Spleen (tissue), 11 donors: ENCODE measurements at regions not wholly inside any gene's neighbourhood (a gene's known extent, or its start where the extent isn't known, plus 50 kb on each side); places are given as distances from the start of the nearest gene placed in this dataset.

Source experiments
- DNase-seq: peaks from one replicate; pipeline ENCODE4 v3.0.0-alpha.2; 2020
- H3K27ac ChIP-seq, 8 donors: fragments of 200-600 bp; sonication (generic) in 7 of 8; 1 replicate in 4 of 8; 2 replicates in 4 of 8; pipeline versions ENCODE4 v1.5.0 to v1.8.0; 2016 to 2021; ENCODE audit warnings: inconsistent platforms in 4 of 8, mild to moderate bottlenecking in 4 of 8, moderate library complexity in 1 of 8
- H3K27me3 ChIP-seq, 7 donors: fragments of 200-600 bp; sonication (generic) in 6 of 7; replicated peaks in 1 of 7; 1 replicate in 4 of 7; 2 replicates in 3 of 7; pipeline versions ENCODE4 v1.5.0 to v1.8.0; 2016 to 2021; ENCODE audit warnings: inconsistent platforms in 3 of 7, mild to moderate bottlenecking in 1 of 7
- H3K36me3 ChIP-seq, 6 donors: fragments of 200-600 bp; sonication (generic) in 5 of 6; 1 replicate in 4 of 6; 2 replicates in 2 of 6; pipeline versions ENCODE4 v1.5.0 to v1.8.0; 2016 to 2021; ENCODE audit warnings: inconsistent platforms in 2 of 6
- H3K4me1 ChIP-seq, 6 donors: fragments of 200-600 bp; sonication (generic) in 5 of 6; 1 replicate in 3 of 6; 2 replicates in 3 of 6; pipeline versions ENCODE4 v1.5.0 to v1.8.0; 2016 to 2021; ENCODE audit warnings: inconsistent platforms in 3 of 6
- H3K4me3 ChIP-seq, 8 donors: fragments of 200-600 bp; sonication (generic) in 7 of 8; 1 replicate in 4 of 8; 2 replicates in 4 of 8; pipeline versions ENCODE4 v1.5.0 to v1.8.0; 2016 to 2021; ENCODE audit warnings: inconsistent platforms in 4 of 8, mild to moderate bottlenecking in 4 of 8, moderate library complexity in 2 of 8
- H3K9me3 ChIP-seq, 8 donors: fragments of 200-600 bp; sonication (generic) in 7 of 8; 1 replicate in 4 of 8; 2 replicates in 4 of 8; pipeline versions ENCODE4 v1.5.0 to v1.8.0; 2016 to 2021; ENCODE audit warnings: inconsistent platforms in 4 of 8
- POLR2A ChIP-seq, 3 donors: fragments of 450-650 bp; IDR thresholded peaks; one replicate each; pipeline ENCODE4 v1.5.1; 2017; ENCODE audit warnings: antibody characterized with exemption in 3 of 3, mild to moderate bottlenecking in 1 of 3
- POLR2AphosphoS5 ChIP-seq, 3 donors: sonication (generic); formaldehyde crosslinking; IDR thresholded peaks; one replicate each; pipeline ENCODE4 v1.5.1; 2017; ENCODE audit warnings: antibody characterized with exemption in 3 of 3
- whole genome bisulfite sequencing, 5 donors: extraction: QIAGEN DNeasy Blood & Tissue Kit in 3 of 5; methylation state at CpG; one replicate each; pipeline versions ENCODE4 v1.1.5 to v1.1.7; 2013 to 2018; 5-methylcytosine and 5-hydroxymethylcytosine counted together
- intact Hi-C: fragments of 100-400 bp; cut with DNase I; formaldehyde crosslinking; loops from one replicate; pipeline ENCODE4 v1.15.0; 2023; ENCODE audit warnings: low total_unique reads
- TF ChIP-seq, protein P1 (sequence below), 11 experiments: fragments of 200-600 bp in 7 of 11; fragments of 450-650 bp in 4 of 11; sonication (generic) in 4 of 11; IDR thresholded peaks in 8 of 11; conservative IDR thresholded peaks in 3 of 11; 1 replicate in 7 of 11; 2 replicates in 4 of 11; pipeline versions ENCODE4 v1.4.0 to v1.8.0; 2016 to 2021; ENCODE audit warnings: antibody characterized with exemption in 11 of 11, inconsistent platforms in 4 of 11, mild to moderate bottlenecking in 1 of 11
- donor health status: healthy with polysubstance abuse.
- donor health status: DM: no; HTN: no; CAD: no; lungs with moderate emphysema.
- donor health status: DM: no; HTN: no; CAD: no.
- donor health status: Bipolar disorder and iron deficiency.
- donor health status: healthy.
- donor health status: DM: no; HTN: no; CAD: no.
- donor health status: DM: yes; HTN: yes; CAD: no.

DNA sequence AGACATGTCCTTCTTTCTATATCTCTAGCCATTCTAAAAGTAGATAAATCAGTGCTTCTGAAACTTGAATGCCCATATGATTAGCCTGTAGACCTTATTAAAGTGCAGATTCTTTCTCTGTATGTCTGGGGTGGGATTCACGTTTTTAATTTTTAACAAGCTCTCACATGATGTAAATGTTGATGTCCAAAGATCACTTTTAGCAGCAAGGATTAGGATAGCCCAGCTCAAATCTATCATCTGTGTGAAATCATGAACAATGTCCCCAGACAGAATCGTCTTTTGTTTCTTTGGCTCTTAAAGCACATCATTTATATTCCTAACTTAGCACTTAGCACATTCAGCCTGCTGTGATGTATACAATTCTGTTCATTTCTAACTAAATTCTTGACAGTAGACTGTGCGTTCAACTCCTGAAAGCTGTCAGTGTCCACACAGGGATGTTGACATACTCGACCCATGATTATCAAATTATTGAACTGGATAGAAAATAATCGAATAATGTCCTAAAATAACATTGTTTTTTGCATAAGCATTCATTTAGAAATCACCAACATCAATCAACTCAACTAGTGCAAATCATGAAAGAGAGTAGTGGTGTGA is 102.1 kb upstream of the MLIP start:
- DNase-seq: no peak
- Histone ChIP-seq H3K27me3 (no peaks in the 10 kb centered on the region), H3K4me1 (no peaks in the 10 kb centered on the region), H3K9me3 (no peaks in the 10 kb centered on the region), H3K4me3 (no peak overlapping the region), H3K27ac (no peak overlapping the region), H3K36me3 (no peaks in the 10 kb centered on the region)
- TF ChIP-seq POLR2A (IDR thresholded peaks at IDR 0.05) (no peak), POLR2AphosphoS5 (IDR thresholded peaks at IDR 0.05) (no peak)
- TF ChIP-seq, protein P1, sequence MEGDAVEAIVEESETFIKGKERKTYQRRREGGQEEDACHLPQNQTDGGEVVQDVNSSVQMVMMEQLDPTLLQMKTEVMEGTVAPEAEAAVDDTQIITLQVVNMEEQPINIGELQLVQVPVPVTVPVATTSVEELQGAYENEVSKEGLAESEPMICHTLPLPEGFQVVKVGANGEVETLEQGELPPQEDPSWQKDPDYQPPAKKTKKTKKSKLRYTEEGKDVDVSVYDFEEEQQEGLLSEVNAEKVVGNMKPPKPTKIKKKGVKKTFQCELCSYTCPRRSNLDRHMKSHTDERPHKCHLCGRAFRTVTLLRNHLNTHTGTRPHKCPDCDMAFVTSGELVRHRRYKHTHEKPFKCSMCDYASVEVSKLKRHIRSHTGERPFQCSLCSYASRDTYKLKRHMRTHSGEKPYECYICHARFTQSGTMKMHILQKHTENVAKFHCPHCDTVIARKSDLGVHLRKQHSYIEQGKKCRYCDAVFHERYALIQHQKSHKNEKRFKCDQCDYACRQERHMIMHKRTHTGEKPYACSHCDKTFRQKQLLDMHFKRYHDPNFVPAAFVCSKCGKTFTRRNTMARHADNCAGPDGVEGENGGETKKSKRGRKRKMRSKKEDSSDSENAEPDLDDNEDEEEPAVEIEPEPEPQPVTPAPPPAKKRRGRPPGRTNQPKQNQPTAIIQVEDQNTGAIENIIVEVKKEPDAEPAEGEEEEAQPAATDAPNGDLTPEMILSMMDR (IDR thresholded peaks at IDR 0.05 in 8 of 11, conservative IDR thresholded peaks at IDR 0.05 in 3 of 11): no peak
- intact Hi-C loops: no loop called here
- WGBS, 5 donors: 72 to 85% (median 77%) methylated on average over 5 of the region's 5 CpGs

DNA sequence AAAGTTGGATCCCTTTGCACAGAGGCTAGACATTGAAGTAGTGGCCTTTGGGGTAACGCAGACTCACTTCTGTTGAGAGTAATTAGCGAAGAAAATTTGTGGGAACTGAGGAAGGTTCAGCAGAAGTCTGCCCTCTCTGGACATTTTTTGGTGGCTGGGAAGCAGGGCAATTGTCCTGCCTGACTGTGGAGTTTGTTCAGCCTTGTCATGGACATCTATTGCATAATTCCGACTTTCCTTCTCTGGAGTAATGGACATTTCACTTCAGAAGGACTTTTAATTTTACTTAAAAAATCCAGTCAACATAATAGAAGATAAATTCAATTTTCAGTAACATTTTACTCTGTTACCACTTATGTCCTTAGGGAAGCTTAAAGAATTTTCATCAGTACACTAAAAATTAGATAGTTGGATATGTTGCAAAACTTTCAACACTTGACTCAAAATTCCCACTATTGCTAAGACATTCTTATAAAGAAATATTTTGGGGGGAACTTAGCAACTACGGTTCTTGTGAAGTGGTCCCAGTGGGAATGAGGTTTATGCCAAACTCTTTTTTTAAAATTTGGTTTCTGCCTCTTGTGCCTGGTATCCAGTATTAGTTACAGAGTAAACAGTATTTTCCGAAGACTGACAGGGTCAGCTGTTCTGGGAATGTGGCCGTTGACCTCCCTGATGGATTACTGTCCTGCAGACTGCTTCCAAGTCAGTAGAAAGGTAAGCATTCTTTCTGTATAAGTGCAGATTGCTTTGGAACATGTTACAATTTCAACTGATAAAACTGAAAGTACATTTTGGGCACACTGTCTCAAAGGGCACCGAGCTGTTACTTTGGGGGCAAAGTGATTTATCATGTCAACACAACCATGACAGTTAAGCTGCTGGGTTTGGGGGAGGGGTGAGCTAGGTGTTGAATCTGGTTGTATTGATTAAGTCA is 100.6 kb upstream of the MLIP start:
- Histone ChIP-seq H3K27ac (no peak overlapping the region), H3K4me3 (no peak overlapping the region), H3K36me3 (no peaks in the 10 kb centered on the region), H3K27me3 (no peaks in the 10 kb centered on the region), H3K4me1 (no peaks in the 10 kb centered on the region), H3K9me3 (no peaks in the 10 kb centered on the region)
- 60 to 73% (median 61%) methylated on average over 7 of the region's 7 CpGs for WGBS, 5 donors
- TF ChIP-seq POLR2A (IDR thresholded peaks at IDR 0.05) (no peak), POLR2AphosphoS5 (IDR thresholded peaks at IDR 0.05) (no peak)
- TF ChIP-seq, protein P1 (IDR thresholded peaks at IDR 0.05 in 8 of 11, conservative IDR thresholded peaks at IDR 0.05 in 3 of 11): no peak
- no peak for DNase-seq
- intact Hi-C loops: no loop called here

DNA sequence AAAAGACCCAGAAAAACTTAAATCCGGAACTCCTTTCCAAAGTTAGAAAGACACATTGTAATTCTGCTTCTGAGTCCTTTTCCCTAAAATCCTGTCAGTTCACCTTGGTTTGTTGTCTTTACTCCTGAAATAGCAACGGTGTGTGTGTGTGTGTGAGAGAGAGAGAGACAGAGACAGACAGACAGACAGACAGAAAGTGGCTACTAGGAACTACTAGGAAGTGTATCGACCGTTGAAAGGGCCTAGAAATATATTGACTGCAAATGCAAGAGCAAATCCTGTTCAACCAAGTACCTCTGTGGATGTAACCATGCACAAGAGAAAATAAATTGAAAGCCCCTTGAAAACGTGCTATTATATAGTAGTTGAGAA is 100.0 kb upstream of the MLIP start:
- no peaks in the 10 kb centered on the region for H3K4me1 ChIP-seq
- intact Hi-C loops: no loop called here
- no peaks in the 10 kb centered on the region for H3K36me3 ChIP-seq
- H3K9me3 ChIP-seq: no peaks in the 10 kb centered on the region
- H3K4me3 ChIP-seq: no peak overlapping the region
- no peaks in the 10 kb centered on the region for H3K27me3 ChIP-seq
- 62 to 69% (median 68%) methylated on average over 5 of the region's 5 CpGs for WGBS, 5 donors
- TF ChIP-seq POLR2AphosphoS5 (IDR thresholded peaks at IDR 0.05) (no peak), POLR2A (IDR thresholded peaks at IDR 0.05) (no peak)
- TF ChIP-seq, protein P1 (IDR thresholded peaks at IDR 0.05 in 8 of 11, conservative IDR thresholded peaks at IDR 0.05 in 3 of 11): no peak
- DNase-seq: no peak
- no peak overlapping the region for H3K27ac ChIP-seq

DNA sequence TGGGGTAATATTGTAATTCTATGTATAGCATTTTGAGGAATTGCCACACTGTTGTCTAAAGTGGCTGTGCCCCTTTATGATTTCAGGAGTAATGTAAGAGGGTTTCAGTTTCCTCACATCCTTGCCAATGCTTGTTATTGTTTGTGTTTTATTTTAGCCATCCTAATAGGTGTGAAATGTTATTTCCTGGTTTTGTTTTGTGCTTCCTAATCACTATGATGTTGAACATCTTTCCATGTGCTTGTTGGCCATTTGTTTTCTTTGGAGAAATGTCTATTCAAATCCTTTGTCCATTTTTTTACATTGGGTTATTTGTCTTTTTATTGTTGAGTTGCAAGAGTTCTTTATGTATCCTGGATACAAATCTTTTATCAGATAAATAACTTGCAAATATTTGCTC is 97.3 kb upstream of the MLIP start:
- no peak overlapping the region for H3K27ac ChIP-seq
- TF ChIP-seq POLR2A (IDR thresholded peaks at IDR 0.05) (no peak), POLR2AphosphoS5 (IDR thresholded peaks at IDR 0.05) (no peak)
- TF ChIP-seq, protein P1 (IDR thresholded peaks at IDR 0.05 in 8 of 11, conservative IDR thresholded peaks at IDR 0.05 in 3 of 11): no peak
- no peaks in the 10 kb centered on the region for H3K27me3 ChIP-seq
- no peak overlapping the region for H3K4me3 ChIP-seq
- H3K9me3 ChIP-seq: no peaks in the 10 kb centered on the region
- no peak for DNase-seq
- intact Hi-C loops: no loop called here
- H3K4me1 ChIP-seq: no peaks in the 10 kb centered on the region
- no peaks in the 10 kb centered on the region for H3K36me3 ChIP-seq
